MCF 10A (cell line): ENCODE measurements at regions not wholly inside any gene's neighbourhood (a gene's known extent, or its start where the extent isn't known, plus 50 kb on each side); places are given as distances from the start of the nearest gene placed in this dataset.

Experiments
- BruUV-seq: library from RNA; stranded (reverse); fragments of 400-500 nt; replicated peaks from 2 replicates; lab custom pipeline; 2021; lab: Mats Ljungman, UMichigan
- CTCF ChIA-PET: fragments of 300-600 bp; sonication (Branson Sonifier 250); formaldehyde crosslinking; extraction: SDS; loops from one replicate; lab custom pipeline; 2021; ENCODE audit warnings: antibody characterized with exemption, inconsistent platforms; lab: Yijun Ruan, JAX
- POLR2A ChIA-PET: fragments of 300-600, 350-650 bp; sonication (Branson Sonifier 250); formaldehyde crosslinking; extraction: SDS; loops from one replicate; lab custom pipeline; 2020; ENCODE audit warnings: antibody characterized with exemption, inconsistent platforms; lab: Yijun Ruan, JAX
- DNase-seq: peaks from one replicate; pipeline ENCODE4 v3.0.0-alpha.2; 2018; ENCODE audit not compliant: unreplicated experiment
- H3K27ac Mint-ChIP-seq: one replicate; pipeline ENCODE4 v1.8.0; 2022; ENCODE audit warnings: mild to moderate bottlenecking, low read depth, mixed read lengths; ENCODE audit not compliant: unreplicated experiment
- H3K27me3 Mint-ChIP-seq: one replicate; pipeline ENCODE4 v1.8.0; 2022; ENCODE audit warnings: mixed read lengths; ENCODE audit not compliant: insufficient read depth, unreplicated experiment
- H3K36me3 Mint-ChIP-seq: one replicate; pipeline ENCODE4 v1.8.0; 2022; ENCODE audit warnings: mild to moderate bottlenecking, moderate library complexity, mixed read lengths; ENCODE audit not compliant: insufficient read depth, unreplicated experiment
- H3K4me1 Mint-ChIP-seq: one replicate; pipeline ENCODE4 v1.8.0; 2022; ENCODE audit warnings: mixed read lengths; ENCODE audit not compliant: insufficient read depth, unreplicated experiment
- H3K4me3 Mint-ChIP-seq: one replicate; pipeline ENCODE4 v1.8.0; 2022; ENCODE audit warnings: mild to moderate bottlenecking, moderate library complexity, mixed read lengths; ENCODE audit not compliant: unreplicated experiment
- H3K9me3 Mint-ChIP-seq: one replicate; pipeline ENCODE4 v1.8.0; 2022; ENCODE audit warnings: mixed read lengths; ENCODE audit not compliant: unreplicated experiment
- CTCF ChIP-seq: fragments of 200-600 bp; IDR thresholded peaks from one replicate; pipeline ENCODE4 v1.8.0; 2022; ENCODE audit warnings: antibody characterized with exemption, mild to moderate bottlenecking; ENCODE audit not compliant: unreplicated experiment
- intact Hi-C: fragments of 100-400 bp; cut with micrococcal nuclease; formaldehyde crosslinking; loops from 2 replicates; pipeline ENCODE4 v1.14.1; 2022

- Mint-ChIP-seq H3K4me3 (no peak overlapping the region), H3K9me3 (no peaks in the 10 kb centered on the region), H3K36me3 (no peaks in the 10 kb centered on the region), H3K4me1 (peaks cover 6% of the 10 kb centered on the region), H3K27ac (no peak overlapping the region), H3K27me3 (no peaks in the 10 kb centered on the region)
- ChIA-PET POLR2A (no interaction called here), CTCF (no interaction called here)
- no peak for DNase-seq
- intact Hi-C loops = no loop called here
- TF ChIP-seq CTCF = no peak
- BruUV-seq = no TSS peak
Observed at GRCh38 chr1:81071969-81072753, 728.6 kb upstream of the ADGRL2 start.

GRCh38 chr1:81071072-81071858 is 729.5 kb upstream of the ADGRL2 start:
- intact Hi-C loops = no loop called here
- Mint-ChIP-seq H3K27ac (no peak overlapping the region), H3K4me3 (no peak overlapping the region), H3K36me3 (no peaks in the 10 kb centered on the region), H3K9me3 (no peaks in the 10 kb centered on the region), H3K4me1 (peaks cover 6% of the 10 kb centered on the region), H3K27me3 (no peaks in the 10 kb centered on the region)
- TF ChIP-seq CTCF = no peak
- no peak for DNase-seq
- BruUV-seq = no TSS peak
- ChIA-PET CTCF (no interaction called here), POLR2A (no interaction called here)

- intact Hi-C loops = no loop called here
- Mint-ChIP-seq H3K27me3 (no peaks in the 10 kb centered on the region), H3K4me3 (no peak overlapping the region), H3K27ac (no peak overlapping the region), H3K9me3 (no peaks in the 10 kb centered on the region), H3K4me1 (peaks cover 6% of the 10 kb centered on the region), H3K36me3 (no peaks in the 10 kb centered on the region)
- CTCF ChIA-PET = no interaction called here
- BruUV-seq = no TSS peak
- no peak for TF ChIP-seq CTCF
- POLR2A ChIA-PET = no interaction called here
- no peak for DNase-seq
Observed at GRCh38 chr1:81069856-81070255, 730.9 kb upstream of the ADGRL2 start.

- no peak for DNase-seq
- intact Hi-C loops = no loop called here
- Mint-ChIP-seq H3K36me3 (no peaks in the 10 kb centered on the region), H3K27me3 (no peaks in the 10 kb centered on the region), H3K4me1 (peaks cover 5% of the 10 kb centered on the region), H3K27ac (no peak overlapping the region), H3K9me3 (no peaks in the 10 kb centered on the region), H3K4me3 (no peak overlapping the region)
- POLR2A ChIA-PET = interaction anchor here (0.7 kb wide), 1 partner anchor 73 kb away, joined by 5 read pairs; no protein-coding TSS in a partner anchor
- BruUV-seq = no TSS peak
- TF ChIP-seq CTCF = no peak
- CTCF ChIA-PET = interaction anchor here (0.7 kb wide), 2 partner anchors 199 to 1030 kb away, joined by 4 read pairs; no protein-coding TSS in a partner anchor
Observed at GRCh38 chr1:81068726-81069125, 732.0 kb upstream of the ADGRL2 start.
